Fibroblast of the aortic adventitia (primary cell): ENCODE measurements at regions not wholly inside any gene's neighbourhood (a gene's known extent, or its start where the extent isn't known, plus 50 kb on each side); places are given as distances from the start of the nearest gene placed in this dataset.

Source experiments
- DNase-seq: peaks from one replicate; pipeline ENCODE4 v3.0.0-alpha.2; 2010; ENCODE audit warnings: low read depth
- H3K4me3 ChIP-seq: 2 replicates; pipeline ENCODE4 v1.5.1; 2011; ENCODE audit warnings: low read depth, mild to moderate bottlenecking, control low read depth, low read length, moderate library complexity
- TF ChIP-seq, protein P1 (sequence below): IDR thresholded peaks from 2 replicates; pipeline ENCODE4 v1.5.1; 2011; ENCODE audit warnings: mild to moderate bottlenecking, low read length, control low read depth, inconsistent platforms; ENCODE audit not compliant: insufficient read depth

DNA sequence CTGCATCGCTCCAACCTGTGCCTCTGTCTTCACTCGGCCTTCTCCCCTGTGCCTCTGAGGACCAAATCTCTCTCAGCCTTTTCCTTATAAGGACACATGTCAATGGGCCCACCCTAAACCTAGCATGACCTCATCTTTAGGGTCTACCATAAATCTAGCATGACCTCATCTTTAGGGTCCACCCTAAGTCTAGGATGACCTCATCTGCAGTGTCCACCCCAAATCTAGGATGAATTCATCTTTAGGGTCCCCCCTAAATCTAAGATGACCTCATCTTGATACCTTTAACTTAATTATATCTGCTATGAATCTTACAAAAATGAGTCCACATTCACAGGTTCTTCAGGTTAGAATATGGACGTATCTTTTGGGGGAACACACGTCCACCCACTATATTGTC lies 131.1 kb upstream of the RPL38 start:
- TF ChIP-seq, protein P1, sequence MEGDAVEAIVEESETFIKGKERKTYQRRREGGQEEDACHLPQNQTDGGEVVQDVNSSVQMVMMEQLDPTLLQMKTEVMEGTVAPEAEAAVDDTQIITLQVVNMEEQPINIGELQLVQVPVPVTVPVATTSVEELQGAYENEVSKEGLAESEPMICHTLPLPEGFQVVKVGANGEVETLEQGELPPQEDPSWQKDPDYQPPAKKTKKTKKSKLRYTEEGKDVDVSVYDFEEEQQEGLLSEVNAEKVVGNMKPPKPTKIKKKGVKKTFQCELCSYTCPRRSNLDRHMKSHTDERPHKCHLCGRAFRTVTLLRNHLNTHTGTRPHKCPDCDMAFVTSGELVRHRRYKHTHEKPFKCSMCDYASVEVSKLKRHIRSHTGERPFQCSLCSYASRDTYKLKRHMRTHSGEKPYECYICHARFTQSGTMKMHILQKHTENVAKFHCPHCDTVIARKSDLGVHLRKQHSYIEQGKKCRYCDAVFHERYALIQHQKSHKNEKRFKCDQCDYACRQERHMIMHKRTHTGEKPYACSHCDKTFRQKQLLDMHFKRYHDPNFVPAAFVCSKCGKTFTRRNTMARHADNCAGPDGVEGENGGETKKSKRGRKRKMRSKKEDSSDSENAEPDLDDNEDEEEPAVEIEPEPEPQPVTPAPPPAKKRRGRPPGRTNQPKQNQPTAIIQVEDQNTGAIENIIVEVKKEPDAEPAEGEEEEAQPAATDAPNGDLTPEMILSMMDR, result no peak
- DNase-seq, result no peak
- no peak overlapping the region for H3K4me3 ChIP-seq

- TF ChIP-seq, protein P1, result no peak
- H3K4me3 ChIP-seq, result no peak overlapping the region
- DNase-seq, result no peak
These were observed 127.0 kb upstream of the RPL38 start for GRCh38 chr17:74076446-74076845.

DNA sequence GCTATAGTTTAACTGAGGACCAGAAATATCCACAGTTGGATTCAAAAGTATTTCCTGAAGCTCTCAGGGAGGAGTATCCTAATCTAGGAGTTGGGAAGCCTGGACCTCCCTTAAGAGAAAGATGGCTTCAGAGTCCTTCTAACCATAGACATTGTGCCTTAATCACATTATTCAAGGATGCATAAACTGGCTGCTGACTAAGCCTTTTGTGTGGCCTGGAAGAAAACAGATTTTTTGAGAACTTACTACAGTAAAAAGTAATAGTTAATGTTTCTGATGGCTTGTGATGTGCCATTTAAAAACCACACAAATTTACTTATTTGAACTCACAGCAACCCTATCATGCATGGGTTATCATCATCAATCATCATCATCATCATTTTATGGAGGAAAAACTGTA lies 126.2 kb upstream of the RPL38 start:
- TF ChIP-seq, protein P1, result no peak
- DNase-seq, result no peak
- H3K4me3 ChIP-seq, result no peak overlapping the region

GRCh38 chr17:74078363-74078941 lies 125.0 kb upstream of the RPL38 start:
- TF ChIP-seq, protein P1, result no peak
- no peak overlapping the region for H3K4me3 ChIP-seq
- no peak for DNase-seq

GRCh38 chr17:74079537-74080300 lies 123.8 kb upstream of the RPL38 start:
- TF ChIP-seq, protein P1, result no peak
- H3K4me3 ChIP-seq, result no peak overlapping the region
- no peak for DNase-seq

DNA sequence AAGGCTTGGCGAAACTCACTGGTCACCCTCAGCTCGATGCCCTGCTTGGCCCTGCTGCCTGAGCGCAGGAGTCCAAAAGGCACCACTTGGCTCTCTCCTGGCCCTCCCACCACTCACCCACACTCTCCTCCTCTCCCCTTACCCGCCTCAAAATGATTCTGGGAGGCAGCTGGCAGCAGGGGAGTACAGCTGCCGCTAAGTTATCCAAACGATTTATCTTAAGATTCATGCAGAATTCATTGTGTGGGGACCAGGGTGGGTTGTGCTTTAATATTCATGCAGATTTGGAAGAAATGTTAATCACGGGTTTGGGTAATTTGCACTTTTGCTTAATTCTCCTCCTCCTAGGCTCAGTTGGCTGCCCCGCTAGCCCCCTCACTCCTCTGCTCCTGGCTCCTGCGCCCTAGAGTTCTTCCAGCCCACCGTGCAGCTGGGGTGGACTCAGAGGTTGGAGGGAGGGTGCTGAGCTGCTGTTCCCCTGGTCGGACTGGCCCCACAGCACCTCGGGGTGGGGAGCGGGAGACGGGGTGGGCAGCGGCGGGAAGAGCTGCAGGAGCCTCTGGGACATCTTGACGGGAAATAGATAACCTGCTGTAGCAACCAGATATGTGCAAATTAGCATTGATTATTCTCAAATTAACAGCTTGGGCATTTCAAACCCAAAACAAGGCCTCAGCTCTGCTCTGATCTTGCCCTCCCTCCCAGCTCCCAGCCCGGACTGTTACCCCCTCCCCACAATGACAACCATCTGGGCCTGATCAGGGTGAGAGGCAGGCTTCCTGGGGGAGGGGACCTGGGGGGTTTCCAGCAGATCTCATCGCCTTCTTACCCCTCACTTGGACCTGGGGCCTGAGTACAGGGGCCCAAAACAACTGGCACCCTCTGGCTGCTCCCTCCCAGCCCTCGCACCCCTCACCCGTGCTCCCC lies 122.6 kb upstream of the RPL38 start:
- H3K4me3 ChIP-seq, result no peak overlapping the region
- TF ChIP-seq, protein P1, result no peak
- no peak for DNase-seq
